Mammary epithelial cell (primary cell): ENCODE measurements at regions not wholly inside any gene's neighbourhood (a gene's known extent, or its start where the extent isn't known, plus 50 kb on each side); places are given as distances from the start of the nearest gene placed in this dataset.

Experiments used
- EZH2 ChIP-seq: IDR thresholded peaks from 2 replicates; pipeline ENCODE4 v1.6.1; 2012; ENCODE audit warnings: low read length, inconsistent platforms, borderline replicate concordance
- TF ChIP-seq, protein P1 (sequence below), 2 donors: IDR thresholded peaks in 1 of 2; conservative IDR thresholded peaks in 1 of 2; 2 replicates each; pipeline ENCODE4 v1.5.1; 2011 to 2012; ENCODE audit warnings: inconsistent platforms in 2 of 2, low read length in 2 of 2, mild to moderate bottlenecking in 2 of 2, control low read depth in 1 of 2, low read depth in 1 of 2; ENCODE audit not compliant: insufficient read depth in 1 of 2; ENCODE audit errors: extremely low read depth in 1 of 2

DNA sequence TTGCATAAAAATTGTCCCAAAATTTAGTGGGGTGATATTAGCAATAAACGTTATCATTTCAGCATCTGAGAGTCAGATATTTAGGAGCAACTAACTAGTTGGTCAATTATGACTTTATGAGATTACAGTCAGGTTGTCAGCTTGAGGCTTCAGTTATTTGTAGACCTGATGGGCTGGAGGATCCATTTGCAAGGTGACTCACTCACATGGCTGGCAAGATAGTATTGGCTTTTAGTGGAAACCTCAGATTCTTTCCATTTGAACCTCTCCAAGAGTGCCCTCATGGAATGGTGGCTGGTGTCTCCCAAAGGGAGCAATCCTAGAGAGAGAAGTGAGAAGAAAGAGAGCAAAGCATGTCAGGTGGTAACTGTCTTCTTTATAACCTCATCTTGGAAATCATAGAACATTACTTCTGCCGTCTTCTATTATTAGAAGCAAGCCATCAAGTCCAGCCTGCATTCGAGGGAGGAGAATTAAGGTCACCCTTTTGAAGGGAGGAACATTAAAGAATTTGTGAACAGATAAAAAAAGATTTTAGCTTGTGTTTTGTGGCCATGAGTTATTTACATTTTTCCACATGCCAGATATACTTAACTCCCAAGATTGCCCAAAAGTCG is 92.5 kb downstream of the HAUS1 start:
- TF ChIP-seq, protein P1, sequence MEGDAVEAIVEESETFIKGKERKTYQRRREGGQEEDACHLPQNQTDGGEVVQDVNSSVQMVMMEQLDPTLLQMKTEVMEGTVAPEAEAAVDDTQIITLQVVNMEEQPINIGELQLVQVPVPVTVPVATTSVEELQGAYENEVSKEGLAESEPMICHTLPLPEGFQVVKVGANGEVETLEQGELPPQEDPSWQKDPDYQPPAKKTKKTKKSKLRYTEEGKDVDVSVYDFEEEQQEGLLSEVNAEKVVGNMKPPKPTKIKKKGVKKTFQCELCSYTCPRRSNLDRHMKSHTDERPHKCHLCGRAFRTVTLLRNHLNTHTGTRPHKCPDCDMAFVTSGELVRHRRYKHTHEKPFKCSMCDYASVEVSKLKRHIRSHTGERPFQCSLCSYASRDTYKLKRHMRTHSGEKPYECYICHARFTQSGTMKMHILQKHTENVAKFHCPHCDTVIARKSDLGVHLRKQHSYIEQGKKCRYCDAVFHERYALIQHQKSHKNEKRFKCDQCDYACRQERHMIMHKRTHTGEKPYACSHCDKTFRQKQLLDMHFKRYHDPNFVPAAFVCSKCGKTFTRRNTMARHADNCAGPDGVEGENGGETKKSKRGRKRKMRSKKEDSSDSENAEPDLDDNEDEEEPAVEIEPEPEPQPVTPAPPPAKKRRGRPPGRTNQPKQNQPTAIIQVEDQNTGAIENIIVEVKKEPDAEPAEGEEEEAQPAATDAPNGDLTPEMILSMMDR (conservative IDR thresholded peaks at IDR 0.05 in 1 of 2, IDR thresholded peaks at IDR 0.05 in 1 of 2; ENCODE audit: extremely low read depth in 1 of 2, insufficient read depth in 1 of 2, low read depth in 1 of 2, low read length in 2 of 2) = no peak
- TF ChIP-seq EZH2 = no peak
